ENCODE measurements at regions not wholly inside any gene's neighbourhood (a gene's known extent, or its start where the extent isn't known, plus 50 kb on each side); places are given as distances from the start of the nearest gene placed in this dataset.

DNA sequence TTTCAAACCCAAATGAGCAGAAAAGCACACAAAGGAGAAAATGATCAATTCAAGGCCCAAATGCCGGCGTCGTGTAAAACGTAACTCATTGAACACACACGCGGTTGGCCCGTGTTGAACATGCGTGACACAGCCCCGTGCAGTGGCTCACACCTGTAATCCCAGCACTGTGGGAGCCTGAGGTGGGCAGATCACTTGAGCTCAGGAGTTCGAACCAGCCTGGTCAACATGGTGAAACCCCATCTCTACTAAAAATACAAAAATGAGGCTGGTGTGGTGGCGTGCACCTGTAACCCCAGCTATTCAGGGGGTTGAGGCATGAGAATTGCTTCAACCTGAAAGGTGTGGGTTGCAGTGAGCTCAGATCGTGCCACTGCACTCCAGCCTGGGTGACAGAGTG, 156.7 kb upstream of the KLF6 start:
- H3K4me3 ChIP-seq (ENCODE audit: low read length): no peak overlapping the region
- TF ChIP-seq, protein P1, sequence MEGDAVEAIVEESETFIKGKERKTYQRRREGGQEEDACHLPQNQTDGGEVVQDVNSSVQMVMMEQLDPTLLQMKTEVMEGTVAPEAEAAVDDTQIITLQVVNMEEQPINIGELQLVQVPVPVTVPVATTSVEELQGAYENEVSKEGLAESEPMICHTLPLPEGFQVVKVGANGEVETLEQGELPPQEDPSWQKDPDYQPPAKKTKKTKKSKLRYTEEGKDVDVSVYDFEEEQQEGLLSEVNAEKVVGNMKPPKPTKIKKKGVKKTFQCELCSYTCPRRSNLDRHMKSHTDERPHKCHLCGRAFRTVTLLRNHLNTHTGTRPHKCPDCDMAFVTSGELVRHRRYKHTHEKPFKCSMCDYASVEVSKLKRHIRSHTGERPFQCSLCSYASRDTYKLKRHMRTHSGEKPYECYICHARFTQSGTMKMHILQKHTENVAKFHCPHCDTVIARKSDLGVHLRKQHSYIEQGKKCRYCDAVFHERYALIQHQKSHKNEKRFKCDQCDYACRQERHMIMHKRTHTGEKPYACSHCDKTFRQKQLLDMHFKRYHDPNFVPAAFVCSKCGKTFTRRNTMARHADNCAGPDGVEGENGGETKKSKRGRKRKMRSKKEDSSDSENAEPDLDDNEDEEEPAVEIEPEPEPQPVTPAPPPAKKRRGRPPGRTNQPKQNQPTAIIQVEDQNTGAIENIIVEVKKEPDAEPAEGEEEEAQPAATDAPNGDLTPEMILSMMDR (IDR thresholded peaks at IDR 0.05; ENCODE audit: insufficient read depth, low read depth, low read length, missing control alignments): no peak
- DNase-seq (ENCODE audit: low read depth): no peak

DNA sequence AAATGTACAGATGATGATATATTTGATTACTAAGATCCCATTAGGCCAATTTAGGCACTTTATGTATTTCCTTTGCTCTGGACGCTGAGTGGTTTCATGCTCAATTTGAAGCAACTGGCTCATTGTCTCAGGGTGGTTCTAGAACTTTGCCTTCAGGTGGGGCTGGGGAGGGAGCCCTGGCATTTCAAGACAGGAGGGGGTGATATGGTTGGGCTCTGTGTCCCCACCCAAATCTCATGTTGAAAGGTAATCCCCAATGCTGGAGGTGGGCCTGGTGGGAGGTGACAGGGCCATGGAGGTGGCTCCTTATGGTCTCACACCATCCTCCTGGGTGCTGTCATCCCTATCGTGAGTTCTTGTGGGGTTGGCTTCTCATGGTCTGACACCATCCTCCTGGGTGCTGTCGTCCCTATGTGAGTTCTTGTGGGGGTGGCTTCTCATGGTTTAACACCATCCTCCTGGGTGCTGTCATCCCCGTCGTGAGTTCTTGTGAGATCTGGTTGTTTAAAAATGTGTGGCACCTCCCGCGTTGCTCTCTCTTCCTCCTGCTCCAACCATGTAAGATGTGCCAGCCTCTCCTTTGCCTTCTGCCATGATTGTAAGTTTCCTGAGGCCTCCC, 151.5 kb upstream of the KLF6 start:
- TF ChIP-seq, protein P1 (IDR thresholded peaks at IDR 0.05; ENCODE audit: insufficient read depth, low read depth, low read length, missing control alignments): no peak
- no peak for DNase-seq (ENCODE audit: low read depth)
- H3K4me3 ChIP-seq (ENCODE audit: low read length): no peak overlapping the region

DNA sequence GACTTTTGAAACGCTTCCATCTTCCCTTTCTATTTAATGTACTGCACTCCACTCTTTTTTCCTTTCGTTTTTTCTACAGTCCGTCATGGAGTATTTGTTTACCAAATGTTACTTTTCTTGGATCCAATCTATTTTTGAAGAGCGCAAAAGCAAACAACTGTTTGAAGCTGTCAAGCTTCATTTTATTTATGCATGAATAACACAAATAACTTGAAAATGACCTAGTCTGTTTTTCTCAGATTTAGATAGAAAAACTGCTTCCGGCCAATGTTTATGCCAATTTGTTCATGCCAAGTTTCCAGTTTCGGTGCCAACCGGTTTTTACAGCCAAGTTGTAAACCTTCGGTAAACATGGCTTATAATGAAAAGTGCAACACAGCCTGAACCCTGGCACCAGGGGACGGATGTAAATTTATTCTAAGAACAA, 150.9 kb upstream of the KLF6 start:
- no peak overlapping the region for H3K4me3 ChIP-seq (ENCODE audit: low read length)
- peak; percentile 35 for DNase-seq (ENCODE audit: low read depth)

DNA sequence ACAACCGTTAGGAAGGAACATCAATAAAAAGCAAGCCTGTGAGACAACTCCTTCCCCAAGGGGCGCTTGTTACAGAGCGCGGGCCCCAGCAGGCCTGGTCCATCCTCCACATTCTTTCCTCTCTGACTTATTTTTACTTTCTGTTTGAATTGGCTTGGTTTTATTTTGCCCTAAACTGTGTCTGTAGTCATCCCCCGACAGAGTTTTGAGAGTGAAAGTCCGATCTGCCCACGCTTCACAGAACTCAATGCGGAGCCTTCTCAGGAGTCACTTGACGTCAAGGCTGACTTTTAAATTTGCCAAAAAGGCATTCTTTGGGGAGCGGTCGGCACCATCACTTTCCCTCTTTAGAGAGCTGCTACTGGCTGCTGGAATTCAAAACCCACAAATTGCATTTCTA, 150.1 kb upstream of the KLF6 start:
- peak; percentile 56 for DNase-seq (ENCODE audit: low read depth)
- peak overlapping the region; percentile 21 for H3K4me3 ChIP-seq (ENCODE audit: low read length)
- TF ChIP-seq, protein P1 (IDR thresholded peaks at IDR 0.05; ENCODE audit: insufficient read depth, low read depth, low read length, missing control alignments): no peak

More for the DNA sequence above, 150.9 kb upstream of the KLF6 start:
- TF ChIP-seq, protein P1 (IDR thresholded peaks at IDR 0.05; ENCODE audit: insufficient read depth, low read depth, low read length, missing control alignments): no peak

DNA sequence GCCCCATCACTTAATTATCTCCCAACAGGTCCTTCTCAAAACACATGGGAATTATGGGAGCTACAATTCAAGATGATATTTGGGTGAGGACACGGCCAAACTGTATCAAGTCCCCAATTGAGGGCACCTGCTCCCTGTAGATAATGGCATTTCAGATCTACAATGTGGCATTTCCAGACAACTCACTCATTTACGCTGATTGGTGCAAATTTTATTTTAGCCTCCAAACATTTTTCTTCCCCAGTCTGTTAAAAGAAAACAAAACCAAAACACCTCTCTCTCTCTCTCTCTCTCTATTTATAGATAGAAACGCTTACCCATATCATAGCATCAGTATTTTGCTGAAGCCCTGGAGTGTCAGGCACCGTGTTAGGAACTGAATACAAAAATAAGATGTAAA, 148.7 kb upstream of the KLF6 start:
- H3K4me3 ChIP-seq (ENCODE audit: low read length): no peak overlapping the region
- DNase-seq (ENCODE audit: low read depth): no peak
- TF ChIP-seq, protein P1 (IDR thresholded peaks at IDR 0.05; ENCODE audit: insufficient read depth, low read depth, low read length, missing control alignments): no peak

DNA sequence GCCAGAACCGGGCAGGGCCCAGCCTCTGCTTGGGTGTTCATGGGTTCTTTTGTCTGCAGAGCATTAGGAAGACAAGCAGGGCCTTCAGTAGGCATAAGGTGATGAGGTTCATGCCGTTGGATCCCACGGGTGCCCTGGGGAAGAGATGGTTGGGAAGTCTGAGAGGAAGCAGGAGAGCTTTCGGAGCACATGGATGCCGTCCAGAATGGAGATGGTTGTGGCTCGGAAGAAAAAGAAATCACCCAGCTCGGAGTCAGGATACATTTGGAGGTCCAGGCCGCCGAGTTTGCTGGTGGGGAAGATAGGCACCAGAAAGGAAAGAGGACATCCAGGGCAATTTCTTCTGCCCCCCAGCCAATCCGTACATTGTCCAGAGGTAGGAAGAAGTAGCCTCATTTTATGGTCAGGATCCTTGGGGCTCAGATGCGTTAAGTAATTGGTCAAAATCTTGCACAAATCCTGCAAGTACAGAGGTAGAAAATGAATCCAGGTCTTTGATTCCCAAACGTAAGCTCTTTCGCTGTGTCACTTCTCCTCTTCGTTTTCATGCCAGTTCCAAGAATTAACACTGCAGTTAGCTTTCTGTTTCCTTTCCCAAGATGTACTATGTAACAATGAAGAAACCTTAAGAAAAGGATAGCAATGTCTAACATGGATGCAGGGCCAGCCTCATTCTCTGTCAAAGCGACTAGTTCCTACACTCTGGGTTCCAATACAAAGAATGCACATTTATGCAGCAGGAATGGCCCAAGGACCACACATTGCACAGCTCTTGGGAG, 147.8 kb upstream of the KLF6 start:
- H3K4me3 ChIP-seq (ENCODE audit: low read length): no peak overlapping the region
- DNase-seq (ENCODE audit: low read depth): no peak
- TF ChIP-seq, protein P1 (IDR thresholded peaks at IDR 0.05; ENCODE audit: insufficient read depth, low read depth, low read length, missing control alignments): no peak
